ENCODE measurements at regions not wholly inside any gene's neighbourhood (a gene's known extent, or its start where the extent isn't known, plus 50 kb on each side); places are given as distances from the start of the nearest gene placed in this dataset.
"Not testable (repeated sequence)": the region's sequence is repeated elsewhere in the genome, so short reads cannot be mapped to it uniquely, and the experiment has no call there.

DNA sequence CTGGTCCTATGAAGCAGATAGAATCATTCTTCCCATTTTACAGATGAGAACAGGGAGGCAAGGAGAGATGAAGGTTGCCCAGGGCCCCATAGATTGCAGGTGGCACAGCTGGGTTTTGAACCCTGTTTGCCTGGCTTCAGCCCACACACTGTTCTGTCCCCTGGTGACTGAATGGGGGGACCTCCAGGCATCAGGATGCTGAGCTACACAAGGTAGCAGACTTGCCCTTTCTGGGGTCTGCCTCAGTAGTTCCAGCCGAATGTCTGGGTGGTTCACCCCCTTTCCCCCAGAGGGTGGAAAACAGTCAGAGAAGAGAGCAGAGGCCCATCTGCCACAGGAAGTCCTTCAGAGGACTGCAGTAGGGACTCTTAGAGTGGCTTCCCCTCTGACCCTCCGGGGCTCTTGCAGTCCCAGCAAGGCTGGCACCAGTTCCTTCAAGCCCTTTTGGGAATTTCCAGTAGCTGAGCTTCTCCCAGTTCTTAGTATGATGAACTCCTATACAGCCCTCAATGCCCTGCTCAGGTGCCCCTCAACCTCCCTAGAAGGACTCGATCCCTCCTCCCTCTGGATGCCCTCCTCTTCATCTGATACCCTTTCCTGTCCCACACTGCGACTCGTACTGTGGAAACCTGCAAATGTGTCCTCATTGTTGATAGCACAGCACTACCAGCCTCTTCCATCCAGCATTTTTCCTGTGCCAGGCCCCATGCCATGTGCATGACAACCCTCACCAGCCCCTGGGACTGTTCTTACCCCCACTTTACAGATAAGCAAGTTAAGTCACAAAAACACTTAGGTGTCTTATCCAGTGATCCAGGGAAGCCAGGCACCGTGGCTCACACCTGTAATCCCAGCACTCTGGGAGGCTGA lies 82.8 kb downstream of the IGLL1 start:
- Mint-ChIP-seq H3K27ac (no peak overlapping the region), H3K4me1 (ENCODE audit: low read depth) (peaks cover 7% of the 10 kb centered on the region), H3K9me3 (no peaks in the 10 kb centered on the region), H3K36me3 (ENCODE audit: low read depth) (no peaks in the 10 kb centered on the region), H3K27me3 (ENCODE audit: low read depth) (no peaks in the 10 kb centered on the region), H3K4me3 (ENCODE audit: low read depth) (no peak overlapping the region)
- DNase-seq (ENCODE audit: low spot score) = no peak
- intact Hi-C loops (cut with micrococcal nuclease) = no loop called here

- DNase-seq (ENCODE audit: low spot score) = no peak
- Mint-ChIP-seq H3K36me3 (ENCODE audit: low read depth) (no peaks in the 10 kb centered on the region), H3K4me3 (ENCODE audit: low read depth) (no peak overlapping the region), H3K4me1 (ENCODE audit: low read depth) (peaks cover 7% of the 10 kb centered on the region), H3K27me3 (ENCODE audit: low read depth) (no peaks in the 10 kb centered on the region), H3K27ac (no peak overlapping the region), H3K9me3 (no peaks in the 10 kb centered on the region)
- intact Hi-C loops (cut with micrococcal nuclease) = no loop called here
Measured at GRCh38 chr22:23496445-23496833, 83.7 kb downstream of the IGLL1 start.

DNA sequence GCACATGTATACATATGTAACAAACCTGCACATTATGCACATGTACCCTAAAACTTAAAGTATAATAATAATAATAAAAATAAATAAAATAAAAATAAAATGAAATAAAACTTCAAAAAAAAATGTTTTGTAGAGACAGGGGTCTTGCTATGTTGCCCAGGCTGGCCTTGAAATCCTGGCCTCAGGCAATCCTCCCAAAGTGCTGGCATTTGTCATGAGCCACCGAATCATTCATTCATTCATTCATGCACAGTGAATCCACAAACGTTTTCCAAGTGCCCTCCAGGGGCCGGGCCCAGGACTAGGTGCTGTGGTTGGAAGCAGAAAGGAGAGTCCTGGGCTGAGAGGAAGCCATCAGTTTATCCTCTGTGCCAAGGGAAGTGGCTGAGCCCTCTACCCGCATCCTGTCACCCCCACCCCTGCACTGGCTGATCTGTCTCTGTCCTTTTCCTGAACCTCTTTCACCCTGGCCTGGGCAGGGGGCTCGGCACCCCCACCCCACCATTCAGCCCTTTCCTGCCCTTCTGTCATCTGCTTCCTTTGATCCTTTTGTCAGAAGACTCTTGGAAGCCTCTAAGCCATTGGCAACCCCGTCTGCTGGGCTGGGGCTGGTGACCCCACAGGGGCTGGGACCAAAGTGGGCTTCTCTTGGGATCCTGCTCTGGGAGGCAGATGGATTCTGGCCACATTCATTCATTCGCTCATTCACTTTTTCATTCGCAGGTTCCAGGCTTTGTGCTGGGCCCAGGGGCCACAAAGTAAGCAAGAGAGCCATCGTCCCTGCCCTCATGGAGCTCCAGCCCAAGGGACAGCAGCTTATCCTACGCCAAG lies 84.3 kb downstream of the IGLL1 start:
- Mint-ChIP-seq H3K27me3 (ENCODE audit: low read depth) (peaks cover 3% of the 10 kb centered on the region), H3K9me3 (no peaks in the 10 kb centered on the region), H3K27ac (no peak overlapping the region), H3K36me3 (ENCODE audit: low read depth) (no peaks in the 10 kb centered on the region), H3K4me1 (ENCODE audit: low read depth) (peaks cover 7% of the 10 kb centered on the region), H3K4me3 (ENCODE audit: low read depth) (no peak overlapping the region)
- no peak for DNase-seq (ENCODE audit: low spot score)
- intact Hi-C loops (cut with micrococcal nuclease) = no loop called here

DNA sequence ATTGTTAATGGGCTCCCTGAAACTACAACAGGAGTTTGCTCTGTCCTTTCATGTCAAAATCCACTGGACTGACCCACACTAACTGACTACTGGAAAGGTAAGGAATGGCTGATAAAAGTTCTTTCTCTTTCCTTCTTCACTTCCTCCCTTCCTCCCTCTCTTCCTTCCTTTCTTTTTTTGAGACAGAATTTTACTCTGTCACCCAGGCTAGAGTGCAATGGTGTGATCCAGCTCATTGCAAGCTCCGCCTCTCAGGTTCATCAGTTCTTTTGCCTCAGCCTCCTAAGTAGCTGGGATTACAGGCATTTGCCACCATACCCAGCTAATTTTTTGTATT lies 85.2 kb downstream of the IGLL1 start:
- intact Hi-C loops (cut with micrococcal nuclease) = no loop called here
- Mint-ChIP-seq H3K4me1 (ENCODE audit: low read depth) (peaks cover 7% of the 10 kb centered on the region), H3K36me3 (ENCODE audit: low read depth) (no peaks in the 10 kb centered on the region), H3K9me3 (no peaks in the 10 kb centered on the region), H3K4me3 (ENCODE audit: low read depth) (no peak overlapping the region), H3K27ac (no peak overlapping the region), H3K27me3 (ENCODE audit: low read depth) (peaks cover 3% of the 10 kb centered on the region)
- DNase-seq (ENCODE audit: low spot score) = no peak

DNA sequence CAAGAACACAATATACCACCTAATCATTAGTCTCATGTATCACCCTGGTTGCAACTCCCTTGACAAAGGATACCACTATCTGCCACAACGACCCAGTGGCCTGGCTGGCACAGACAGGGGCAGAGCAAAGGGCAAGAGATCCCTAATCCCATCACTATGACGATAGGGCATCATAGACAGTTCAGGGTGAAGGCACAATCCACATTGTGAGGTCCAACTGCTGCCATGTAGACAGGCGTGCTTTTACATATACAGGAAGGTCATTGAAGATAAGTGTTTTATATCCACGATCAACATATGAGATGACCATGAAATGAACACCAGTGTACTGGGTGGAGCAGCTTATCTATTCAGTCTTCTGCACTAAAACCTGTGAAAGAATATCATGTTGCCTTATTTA lies 94.6 kb downstream of the IGLL1 start:
- Mint-ChIP-seq H3K36me3 (ENCODE audit: low read depth) (no peaks in the 10 kb centered on the region), H3K27ac (no peak overlapping the region), H3K9me3 (no peaks in the 10 kb centered on the region), H3K4me3 (ENCODE audit: low read depth) (no peak overlapping the region), H3K27me3 (ENCODE audit: low read depth) (peaks cover 28% of the 10 kb centered on the region), H3K4me1 (ENCODE audit: low read depth) (peaks cover 5% of the 10 kb centered on the region)
- no peak for DNase-seq (ENCODE audit: low spot score)
- intact Hi-C loops (cut with micrococcal nuclease) = no loop called here

- intact Hi-C loops (cut with micrococcal nuclease) = no loop called here
- Mint-ChIP-seq H3K4me1 (ENCODE audit: low read depth) (peaks cover 5% of the 10 kb centered on the region), H3K27ac (no peak overlapping the region), H3K4me3 (ENCODE audit: low read depth) (no peak overlapping the region), H3K9me3 (no peaks in the 10 kb centered on the region), H3K27me3 (ENCODE audit: low read depth) (peaks cover 30% of the 10 kb centered on the region), H3K36me3 (ENCODE audit: low read depth) (no peaks in the 10 kb centered on the region)
- DNase-seq (ENCODE audit: low spot score) = no peak
Measured at GRCh38 chr22:23484651-23485050, 95.4 kb downstream of the IGLL1 start.

DNA sequence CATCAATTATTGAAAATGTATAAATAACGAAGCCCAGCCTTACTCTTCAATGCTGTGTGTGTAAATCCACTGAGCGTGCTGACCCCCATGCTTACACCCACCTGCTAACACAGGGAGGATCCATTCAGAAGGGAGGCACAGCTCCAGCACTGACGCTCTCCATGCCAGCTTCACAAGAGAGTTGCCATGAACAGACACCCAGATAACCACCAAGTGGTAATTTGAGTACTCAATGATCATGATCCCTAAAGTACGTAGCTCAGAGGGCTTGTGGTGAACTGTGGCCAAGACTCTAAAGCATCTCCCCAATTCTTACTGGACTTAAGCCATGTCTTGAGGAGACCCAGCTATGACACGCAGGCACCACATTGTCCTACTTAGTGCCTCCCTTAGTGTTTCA lies 98.7 kb downstream of the IGLL1 start:
- Mint-ChIP-seq H3K9me3 (no peaks in the 10 kb centered on the region), H3K4me3 (ENCODE audit: low read depth) (no peak overlapping the region), H3K27ac (no peak overlapping the region), H3K4me1 (ENCODE audit: low read depth) (no peaks in the 10 kb centered on the region), H3K36me3 (ENCODE audit: low read depth) (no peaks in the 10 kb centered on the region), H3K27me3 (ENCODE audit: low read depth) (peaks cover 29% of the 10 kb centered on the region)
- intact Hi-C loops (cut with micrococcal nuclease) = no loop called here
- DNase-seq (ENCODE audit: low spot score) = no peak

DNA sequence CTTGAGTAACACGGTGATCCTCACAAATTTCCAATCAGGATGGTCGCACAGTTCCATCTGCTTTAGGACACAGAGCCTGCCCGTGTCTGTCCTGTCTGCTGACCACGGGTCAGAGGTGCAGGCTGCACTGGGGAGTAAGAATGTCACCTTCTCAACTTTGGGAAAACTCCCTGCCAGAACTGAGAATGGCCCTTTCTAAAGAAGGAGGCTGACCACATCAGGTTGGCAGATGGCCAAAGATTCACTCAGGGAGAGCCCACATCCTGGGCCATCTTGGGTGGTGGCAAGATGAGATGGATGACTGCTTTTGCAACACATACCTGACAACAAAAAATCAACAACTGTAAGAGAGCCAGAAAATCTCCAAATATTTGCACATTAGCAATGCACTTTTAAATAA lies 101.9 kb downstream of the IGLL1 start:
- no peak overlapping the region for H3K4me3 Mint-ChIP-seq (ENCODE audit: low read depth)
- intact Hi-C loops (cut with micrococcal nuclease) = no loop called here
- H3K27me3 Mint-ChIP-seq (ENCODE audit: low read depth) = peaks cover 24% of the 10 kb centered on the region

GRCh38 chr22:23474531-23474930 lies 105.6 kb downstream of the IGLL1 start:
- H3K4me3 Mint-ChIP-seq (ENCODE audit: low read depth); H3K36me3 Mint-ChIP-seq (ENCODE audit: low read depth); H3K9me3 Mint-ChIP-seq; H3K27ac Mint-ChIP-seq; intact Hi-C loops (cut with micrococcal nuclease); H3K4me1 Mint-ChIP-seq (ENCODE audit: low read depth); DNase-seq (ENCODE audit: low spot score): not testable (repeated sequence)
- H3K27me3 Mint-ChIP-seq (ENCODE audit: low read depth) = peaks cover 20% of the 10 kb centered on the region

More for the DNA sequence above, 101.9 kb downstream of the IGLL1 start:
- no peaks in the 10 kb centered on the region for H3K36me3 Mint-ChIP-seq (ENCODE audit: low read depth)
- no peak overlapping the region for H3K27ac Mint-ChIP-seq
- no peaks in the 10 kb centered on the region for H3K9me3 Mint-ChIP-seq
- no peaks in the 10 kb centered on the region for H3K4me1 Mint-ChIP-seq (ENCODE audit: low read depth)
- DNase-seq (ENCODE audit: low spot score) = no peak

DNA sequence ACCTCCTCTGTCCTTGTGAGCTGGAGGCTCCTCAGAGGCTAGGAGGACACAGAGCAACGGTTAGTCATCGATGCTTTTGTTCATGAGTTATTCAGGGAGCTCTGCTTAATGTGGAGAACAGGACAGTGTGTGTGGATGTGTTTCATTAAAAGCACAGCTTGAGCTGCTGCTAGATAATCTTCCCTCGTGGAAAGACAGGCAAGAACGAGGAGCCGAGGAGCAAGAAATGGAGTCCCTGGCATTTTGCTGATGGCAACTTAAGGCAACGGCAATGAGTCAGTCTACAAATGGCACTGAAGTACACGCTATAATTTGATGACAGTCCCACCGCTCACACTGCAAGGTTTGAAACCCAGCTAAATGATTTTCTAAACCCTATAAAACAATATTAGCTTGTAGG lies 106.2 kb downstream of the IGLL1 start:
- intact Hi-C loops (cut with micrococcal nuclease) = no loop called here
- Mint-ChIP-seq H3K36me3 (ENCODE audit: low read depth) (no peaks in the 10 kb centered on the region), H3K9me3 (no peaks in the 10 kb centered on the region), H3K4me1 (ENCODE audit: low read depth) (no peaks in the 10 kb centered on the region), H3K27me3 (ENCODE audit: low read depth) (peaks cover 15% of the 10 kb centered on the region), H3K27ac (no peak overlapping the region), H3K4me3 (ENCODE audit: low read depth) (no peak overlapping the region)
- DNase-seq (ENCODE audit: low spot score) = no peak

DNA sequence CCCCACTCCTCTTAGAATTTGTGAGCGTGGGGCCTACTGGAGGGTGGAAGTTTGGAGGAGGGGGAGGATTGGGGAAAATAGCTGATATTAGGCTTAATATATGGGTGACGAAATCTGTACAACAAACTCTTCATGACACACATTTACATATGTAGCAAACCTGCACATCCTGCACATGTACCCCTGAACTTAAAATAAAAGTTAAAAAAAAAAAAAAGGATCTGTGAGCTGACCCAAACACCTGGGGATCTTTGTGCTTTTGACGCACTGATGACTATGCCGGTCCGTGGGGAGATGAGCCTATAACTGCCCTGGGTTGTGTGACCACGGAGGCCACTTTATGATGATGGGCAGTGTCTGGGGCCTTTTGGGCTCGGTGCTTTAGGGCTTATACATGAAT lies 107.7 kb downstream of the IGLL1 start:
- DNase-seq (ENCODE audit: low spot score); intact Hi-C loops (cut with micrococcal nuclease); H3K36me3 Mint-ChIP-seq (ENCODE audit: low read depth); H3K4me3 Mint-ChIP-seq (ENCODE audit: low read depth); H3K9me3 Mint-ChIP-seq; H3K4me1 Mint-ChIP-seq (ENCODE audit: low read depth); H3K27ac Mint-ChIP-seq: not testable (repeated sequence)
- H3K27me3 Mint-ChIP-seq (ENCODE audit: low read depth) = peaks cover 11% of the 10 kb centered on the region

DNA sequence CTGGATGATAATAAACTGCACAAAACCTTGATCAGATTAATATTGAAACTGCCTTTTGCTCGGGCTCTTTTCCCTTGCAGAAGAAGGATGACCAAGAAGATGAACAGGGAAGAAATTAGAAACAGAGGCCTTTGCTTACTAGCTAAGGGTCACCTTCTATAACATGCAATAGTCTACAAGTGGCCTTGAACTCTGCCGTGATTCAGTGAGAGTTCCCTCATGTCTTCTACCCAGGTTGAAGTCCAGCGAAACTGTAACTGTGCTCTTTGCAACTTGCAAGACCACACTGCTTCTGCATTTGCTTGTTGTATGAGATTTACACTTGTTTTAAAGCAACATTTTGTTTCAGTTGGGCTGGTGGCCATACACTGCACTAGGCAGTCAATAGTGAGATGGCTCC lies 108.4 kb downstream of the IGLL1 start:
- no peaks in the 10 kb centered on the region for H3K36me3 Mint-ChIP-seq (ENCODE audit: low read depth)
- DNase-seq (ENCODE audit: low spot score) = no peak
- H3K27me3 Mint-ChIP-seq (ENCODE audit: low read depth) = peaks cover 11% of the 10 kb centered on the region
- H3K4me3 Mint-ChIP-seq (ENCODE audit: low read depth) = no peak overlapping the region
- no peaks in the 10 kb centered on the region for H3K9me3 Mint-ChIP-seq
- intact Hi-C loops (cut with micrococcal nuclease) = no loop called here
- no peaks in the 10 kb centered on the region for H3K4me1 Mint-ChIP-seq (ENCODE audit: low read depth)
- H3K27ac Mint-ChIP-seq = no peak overlapping the region

DNA sequence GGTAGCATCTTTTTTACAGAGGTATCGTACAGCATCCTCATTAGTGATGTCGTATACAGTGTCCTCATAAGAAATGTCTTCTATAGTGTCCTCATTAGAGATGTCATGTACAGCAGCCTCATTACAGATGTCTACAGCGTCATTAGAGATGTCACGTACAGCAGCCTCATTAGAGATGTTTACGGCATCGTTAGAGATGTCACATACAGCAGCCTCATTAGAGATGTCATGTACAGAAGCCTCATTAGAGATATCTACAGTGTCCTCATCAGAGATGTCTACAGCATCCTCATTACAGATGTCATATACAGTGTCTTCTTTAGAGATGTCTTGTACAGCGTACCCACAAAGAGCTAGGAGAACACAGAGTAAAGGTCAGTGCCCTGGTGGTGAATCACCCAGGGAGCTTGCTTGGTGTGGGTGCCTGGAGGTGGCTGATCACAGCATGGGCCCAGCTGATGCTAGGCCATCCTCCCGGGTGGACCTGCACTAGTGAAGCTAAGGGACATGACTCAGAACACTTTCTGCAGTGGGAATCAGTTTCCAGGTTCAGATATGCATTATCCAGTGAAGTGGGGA lies 109.2 kb downstream of the IGLL1 start:
- DNase-seq (ENCODE audit: low spot score) = no peak

More for the DNA sequence above, 109.2 kb downstream of the IGLL1 start:
- no peak overlapping the region for H3K4me3 Mint-ChIP-seq (ENCODE audit: low read depth)
- peaks cover 14% of the 10 kb centered on the region for H3K27me3 Mint-ChIP-seq (ENCODE audit: low read depth)
- no peaks in the 10 kb centered on the region for H3K9me3 Mint-ChIP-seq
- no peaks in the 10 kb centered on the region for H3K4me1 Mint-ChIP-seq (ENCODE audit: low read depth)
- H3K27ac Mint-ChIP-seq = no peak overlapping the region
- intact Hi-C loops (cut with micrococcal nuclease) = no loop called here
- H3K36me3 Mint-ChIP-seq (ENCODE audit: low read depth) = no peaks in the 10 kb centered on the region

Measured in activated T-helper 2 cell treated with anti-CD3 and anti-CD28 coated beads, Interferon-gamma antibody, Interleukin-2, Interleukin-4, amounts not matched to agents 10 μg/mL and 5 μg/mL and 100 μg/mL, durations not matched to agents 14 hours and 24 hours and 36 hours (primary cell).